ENCODE measurements at regions not wholly inside any gene's neighbourhood (a gene's known extent, or its start where the extent isn't known, plus 50 kb on each side); places are given as distances from the start of the nearest gene placed in this dataset.
"Not testable (repeated sequence)": the region's sequence is repeated elsewhere in the genome, so short reads cannot be mapped to it uniquely, and the experiment has no call there.

GRCh38 chr3:185306286-185306685 lies 52.4 kb upstream of the EHHADH start:
- not testable (repeated sequence) for DNase-seq

GRCh38 chr3:185306847-185307246 lies 53.0 kb upstream of the EHHADH start:
- no peak for DNase-seq

GRCh38 chr3:185308126-185308754 lies 54.4 kb upstream of the EHHADH start:
- DNase-seq: peak; percentile 17

- no peak for DNase-seq
Observed at GRCh38 chr3:185309302-185309701, 53.6 kb upstream of the MAP3K13 start.

- DNase-seq: no peak
Observed at GRCh38 chr3:185309795-185310194, 53.1 kb upstream of the MAP3K13 start.

- DNase-seq: no peak
Observed at GRCh38 chr3:185311991-185312390, 50.9 kb upstream of the MAP3K13 start.
